SW480 (cell line): ENCODE measurements at regions not wholly inside any gene's neighbourhood (a gene's known extent, or its start where the extent isn't known, plus 50 kb on each side); places are given as distances from the start of the nearest gene placed in this dataset.

Experiments used
- DNase-seq: peaks from one replicate; pipeline ENCODE4 v3.0.0-alpha.2; 2016; ENCODE audit warnings: low spot score

DNA sequence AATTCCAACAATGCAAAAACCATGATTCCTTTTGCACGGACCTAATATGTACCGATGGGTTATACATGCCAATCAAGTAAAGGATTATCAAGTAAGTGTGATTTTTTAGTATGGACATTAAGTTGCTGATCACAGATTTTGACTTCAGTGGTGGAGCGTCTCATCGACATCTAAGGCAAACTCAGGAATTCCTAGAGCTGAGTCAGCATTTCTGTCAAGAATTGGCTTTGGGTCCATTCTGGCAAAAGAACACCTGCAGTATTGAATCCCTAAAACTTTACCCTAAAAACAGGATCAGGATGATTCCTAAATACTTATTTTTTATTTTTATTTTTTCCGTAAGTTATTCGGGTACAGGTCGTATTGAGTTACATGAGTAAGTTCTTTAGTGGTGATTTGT, 83.6 kb downstream of the HPGD start:
- no peak for DNase-seq

DNA sequence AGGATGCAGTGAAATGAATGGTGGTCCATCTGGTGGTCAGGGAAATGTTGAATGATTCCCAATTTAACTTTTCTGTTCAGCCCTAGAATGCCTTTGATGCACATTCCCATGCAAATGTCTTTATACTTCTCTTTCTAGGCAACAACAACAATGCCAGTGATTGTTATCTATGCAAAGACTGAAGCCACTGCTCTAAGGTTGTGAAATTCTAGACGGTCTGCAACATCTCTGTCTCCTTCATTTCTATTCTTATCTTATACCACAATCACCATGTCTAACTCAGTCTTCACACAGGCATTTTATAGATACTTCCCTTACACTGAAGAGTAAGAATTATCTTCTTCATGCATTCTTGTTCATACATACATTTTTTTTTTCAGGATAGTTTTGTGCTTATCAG, 84.5 kb downstream of the HPGD start:
- no peak for DNase-seq

DNA sequence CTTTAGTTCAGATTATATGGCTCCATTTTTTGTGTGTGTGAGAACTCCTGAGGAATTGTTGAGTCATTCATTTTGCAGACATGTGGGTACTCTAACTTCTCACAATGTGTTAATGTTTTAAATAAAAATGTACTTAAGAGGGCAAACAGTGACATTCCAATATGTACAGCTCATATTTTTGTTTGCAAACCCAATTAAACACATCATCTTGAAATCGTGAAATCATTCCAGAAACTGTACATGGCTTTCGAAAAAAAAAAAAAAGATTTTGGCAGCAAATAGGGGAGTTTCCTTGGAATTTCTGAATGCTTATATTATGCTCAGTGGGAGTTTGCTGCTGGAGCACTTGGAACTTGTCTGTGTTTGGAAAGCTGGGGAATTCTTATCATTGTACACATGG, 85.0 kb downstream of the HPGD start:
- no peak for DNase-seq

DNA sequence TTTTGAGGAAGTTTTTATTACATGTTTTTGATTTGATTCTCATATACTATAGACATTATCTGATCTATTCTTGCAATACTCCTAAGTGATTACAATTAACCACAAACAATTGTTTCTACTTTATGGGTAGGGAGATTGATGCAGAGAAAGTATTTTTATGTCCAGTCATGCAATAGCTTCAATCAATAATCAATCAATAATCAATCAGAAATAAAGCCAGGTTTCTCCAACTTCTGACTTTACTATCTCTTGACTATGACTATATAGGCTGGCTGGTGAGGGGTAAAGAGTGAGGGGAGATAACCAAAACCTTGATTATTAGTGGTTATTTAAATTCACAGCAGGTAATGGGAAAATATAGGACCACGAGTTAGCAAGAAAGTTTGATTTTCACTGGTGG, 85.9 kb downstream of the HPGD start:
- DNase-seq = no peak

DNA sequence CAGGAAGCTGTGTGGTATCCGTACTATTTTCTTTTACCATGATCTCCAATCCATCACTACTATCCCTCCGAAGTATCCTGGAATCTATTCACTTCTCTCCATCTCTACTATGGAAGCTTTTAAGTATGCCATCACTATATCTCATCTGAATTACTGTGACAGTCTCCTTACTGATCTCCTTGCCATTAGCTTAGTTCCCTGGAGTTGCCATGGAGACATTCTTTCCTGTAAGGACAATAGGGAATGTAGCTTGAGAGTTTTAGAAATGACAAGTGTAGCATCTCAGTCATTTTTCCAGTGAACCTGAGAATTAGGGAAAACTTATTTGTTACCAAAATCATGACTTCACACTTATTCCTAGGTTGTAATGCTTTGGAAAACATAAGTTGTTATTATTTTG, 86.3 kb downstream of the HPGD start:
- DNase-seq = no peak

GRCh38 chr4:174434455-174434854, 87.8 kb downstream of the HPGD start:
- no peak for DNase-seq

DNA sequence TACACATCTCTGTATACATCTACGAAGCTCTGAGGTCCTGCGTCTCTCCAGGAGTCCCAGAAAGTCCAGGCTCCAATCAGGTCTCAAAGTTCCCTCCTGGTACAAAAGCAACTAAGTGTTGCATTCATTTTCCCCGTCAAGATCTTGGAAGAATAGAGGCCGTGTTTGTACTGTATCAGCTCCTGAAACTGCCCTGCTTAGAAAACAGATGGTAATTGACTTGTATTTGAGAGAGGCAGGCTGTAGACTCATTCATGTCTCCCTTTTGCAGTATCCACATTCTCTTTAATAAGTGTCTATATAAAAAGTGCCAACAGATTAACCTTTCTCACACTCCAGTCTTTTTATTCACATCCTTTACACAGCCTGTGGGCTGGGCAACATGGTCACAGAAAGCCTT, 91.7 kb downstream of the HPGD start:
- no peak for DNase-seq

GRCh38 chr4:174429701-174430410, 92.4 kb downstream of the HPGD start:
- DNase-seq = no peak

- no peak for DNase-seq
Observed at GRCh38 chr4:174427571-174428140, 94.6 kb downstream of the HPGD start.

GRCh38 chr4:174425669-174426068, 96.6 kb downstream of the HPGD start:
- no peak for DNase-seq

- DNase-seq = peak; percentile 11
Observed at GRCh38 chr4:174423257-174423944, 98.9 kb downstream of the HPGD start.

- DNase-seq = no peak
Observed at GRCh38 chr4:174422893-174423256, 99.4 kb downstream of the HPGD start.

- DNase-seq = no peak
Observed at GRCh38 chr4:174420316-174420715, 102.0 kb downstream of the HPGD start.

DNA sequence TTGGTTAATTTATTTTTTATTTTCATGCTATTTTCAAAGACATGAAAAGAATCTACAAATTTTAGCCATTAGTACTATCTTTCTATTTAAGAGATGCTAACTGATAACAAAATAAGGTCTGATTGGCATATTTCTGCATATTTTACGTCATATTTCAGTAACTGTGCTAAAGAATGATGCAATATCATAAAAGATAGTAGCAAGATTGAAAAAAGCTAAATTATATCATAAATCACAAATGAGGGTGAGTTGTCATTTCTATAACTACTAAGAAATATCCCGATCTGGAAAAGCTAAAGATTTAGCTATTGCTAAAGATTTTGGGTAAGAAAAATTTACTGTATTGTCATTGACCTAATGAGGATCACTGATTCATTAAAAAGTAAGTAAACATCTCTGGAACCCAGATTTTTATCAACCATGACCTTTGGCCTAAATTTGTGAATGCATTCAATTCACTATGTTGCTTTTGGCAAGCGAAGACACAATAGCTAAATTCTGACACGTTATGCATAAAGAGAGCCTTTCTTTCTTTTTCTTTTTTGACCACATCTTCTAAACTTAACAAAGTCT, 103.6 kb downstream of the HPGD start:
- DNase-seq = no peak

DNA sequence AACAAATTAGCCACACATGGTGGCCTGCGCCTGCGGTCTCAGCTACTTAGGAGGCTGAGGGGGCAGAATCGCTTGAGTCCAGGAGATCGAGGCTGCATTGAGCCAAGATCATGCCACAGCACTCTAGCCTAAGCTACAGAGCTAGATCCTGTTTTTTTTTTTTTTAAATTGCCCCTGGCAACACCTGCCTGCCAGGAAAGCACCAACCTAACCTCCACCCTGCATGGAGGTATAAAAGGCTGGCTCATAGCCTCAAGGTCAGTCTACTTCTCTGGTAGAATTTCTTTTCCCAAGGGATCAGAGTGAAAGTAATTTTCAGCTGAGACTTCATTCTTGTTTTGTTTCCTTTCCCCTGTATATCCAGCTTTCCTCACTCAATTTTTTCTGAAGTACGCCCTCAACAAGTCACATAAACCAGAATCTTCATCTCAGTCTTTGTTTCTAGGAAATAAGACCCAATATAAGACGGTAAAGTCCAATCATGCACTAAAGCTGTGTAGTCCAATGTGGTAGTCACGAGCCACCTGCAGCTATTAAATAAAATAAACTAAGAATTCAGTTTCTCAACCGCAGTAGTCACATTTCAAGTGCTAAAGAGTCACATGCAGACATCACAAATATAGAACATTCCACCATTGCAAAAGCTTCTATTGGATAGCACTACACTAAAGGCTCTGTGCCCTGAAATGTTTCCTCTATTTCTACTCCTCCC, 113.3 kb downstream of the HPGD start:
- no peak for DNase-seq

DNA sequence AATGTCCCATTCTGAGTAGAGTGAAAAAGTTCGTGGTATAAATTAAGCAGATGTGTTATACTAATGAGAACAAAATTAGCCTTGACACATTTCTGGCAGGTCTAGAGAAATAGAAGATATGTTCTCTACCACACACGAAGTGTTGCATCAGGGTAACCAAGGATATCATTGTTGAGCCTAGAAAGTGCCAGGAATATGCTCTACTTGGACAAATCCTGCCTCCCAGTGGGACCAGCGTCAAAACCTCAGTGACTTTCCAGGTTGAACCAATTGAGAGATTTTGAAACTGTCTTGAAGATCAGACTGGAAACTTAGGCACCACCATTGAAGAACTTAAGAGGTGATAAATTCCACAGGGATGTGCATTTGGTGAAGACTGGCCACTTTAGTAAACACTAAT, 115.9 kb downstream of the HPGD start:
- no peak for DNase-seq

- DNase-seq = no peak
Observed at GRCh38 chr4:174405923-174406322, 116.4 kb downstream of the HPGD start.

- DNase-seq = no peak
Observed at GRCh38 chr4:174404677-174405076, 117.6 kb downstream of the HPGD start.

DNA sequence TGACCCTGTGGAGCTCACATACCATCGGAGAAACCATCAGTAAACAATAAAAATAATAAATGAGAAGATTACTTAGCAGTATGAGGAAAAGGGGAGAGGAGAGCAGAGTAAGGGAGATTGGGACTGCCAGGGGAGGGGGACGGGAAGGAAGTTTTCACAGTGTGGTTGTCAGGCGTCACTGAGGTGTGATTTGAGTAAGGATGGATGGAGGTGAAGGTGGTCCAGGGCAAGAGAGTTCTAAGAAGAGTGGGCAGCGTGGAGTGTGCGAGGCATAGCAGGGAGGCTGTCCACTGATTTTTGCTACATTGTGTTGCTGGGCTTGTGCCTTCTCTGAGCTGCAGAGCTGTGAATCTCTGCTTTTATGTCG, 119.1 kb downstream of the HPGD start:
- DNase-seq = no peak

DNA sequence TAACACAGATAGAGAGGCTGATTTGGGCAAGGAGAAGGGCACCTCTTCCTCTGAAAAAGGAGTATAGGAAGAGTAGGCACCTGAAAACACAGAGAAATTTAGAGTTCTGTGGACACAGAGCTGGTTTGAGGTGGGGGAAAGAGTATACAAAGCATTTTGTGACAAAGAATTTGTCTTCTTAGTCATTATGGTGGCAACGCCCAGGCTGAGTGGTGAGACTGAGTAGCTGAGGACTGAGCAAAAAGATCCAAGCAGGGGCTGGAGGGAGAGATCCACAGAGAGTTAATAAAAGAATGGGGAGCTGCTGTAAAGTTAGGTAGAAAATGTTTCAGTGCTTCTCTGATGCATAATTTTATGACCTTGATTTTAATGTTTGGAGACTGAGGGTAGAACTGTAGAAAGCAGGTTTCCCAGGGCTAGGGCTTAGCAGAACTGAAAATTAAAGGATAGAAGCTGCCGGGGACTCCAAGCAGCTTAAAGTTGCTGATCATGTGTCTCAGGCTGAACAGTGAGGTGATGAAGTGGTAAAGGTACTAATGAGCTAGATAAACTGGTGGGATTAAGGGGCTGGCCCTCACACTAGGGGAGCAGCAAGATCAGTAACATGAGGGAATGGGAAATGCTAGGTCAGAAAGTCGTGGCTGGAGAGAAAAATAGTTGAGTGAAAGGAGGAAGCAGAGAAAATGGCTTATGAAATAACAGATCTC, 118.9 kb downstream of the CEP44 start:
- peak; percentile 47 for DNase-seq

- peak; percentile 81 for DNase-seq
Observed at GRCh38 chr4:174401471-174402130, 117.9 kb downstream of the CEP44 start.
